ENCODE measurements at regions not wholly inside any gene's neighbourhood (a gene's known extent, or its start where the extent isn't known, plus 50 kb on each side); places are given as distances from the start of the nearest gene placed in this dataset.
"Not testable (repeated sequence)": the region's sequence is repeated elsewhere in the genome, so short reads cannot be mapped to it uniquely, and the experiment has no call there.

- DNase-seq: no peak
Observed at GRCh38 chr11:70551351-70552166, 153.2 kb downstream of the CTTN start.

GRCh38 chr11:70552167-70553150, 154.1 kb downstream of the CTTN start:
- DNase-seq: no peak

GRCh38 chr11:70555078-70555477, 156.7 kb downstream of the CTTN start:
- DNase-seq: no peak

GRCh38 chr11:70556884-70557741, 158.8 kb downstream of the CTTN start:
- DNase-seq: no peak

GRCh38 chr11:70557742-70558485, 159.6 kb downstream of the CTTN start:
- DNase-seq: no peak

- DNase-seq: no peak
Observed at GRCh38 chr11:70558681-70559080, 160.4 kb downstream of the CTTN start.

- DNase-seq: no peak
Observed at GRCh38 chr11:70559516-70559915, 161.2 kb downstream of the CTTN start.

- not testable (repeated sequence) for DNase-seq
Observed at GRCh38 chr11:70560621-70561020, 162.3 kb downstream of the CTTN start.

- DNase-seq: no peak
Observed at GRCh38 chr11:70566768-70567530, 168.6 kb downstream of the CTTN start.

- no peak for DNase-seq
Observed at GRCh38 chr11:70567680-70568034, 169.3 kb downstream of the CTTN start.

- no peak for DNase-seq
Observed at GRCh38 chr11:70568035-70568813, 169.9 kb downstream of the CTTN start.

- no peak for DNase-seq
Observed at GRCh38 chr11:70568814-70569617, 170.7 kb downstream of the CTTN start.

GRCh38 chr11:70569618-70569890, 171.2 kb downstream of the CTTN start:
- DNase-seq: no peak

GRCh38 chr11:70569996-70570692, 171.8 kb downstream of the CTTN start:
- DNase-seq: no peak

GRCh38 chr11:70570693-70571395, 172.5 kb downstream of the CTTN start:
- DNase-seq: no peak

- no peak for DNase-seq
Observed at GRCh38 chr11:70572974-70573260, 174.6 kb downstream of the CTTN start.

GRCh38 chr11:70573701-70574151, 175.4 kb downstream of the CTTN start:
- no peak for DNase-seq

- no peak for DNase-seq
Observed at GRCh38 chr11:70574725-70575347, 176.5 kb downstream of the CTTN start.
